CD4-positive, alpha-beta T cell treated with Interleukin-15 for 1 hour (primary cell): ENCODE measurements at regions not wholly inside any gene's neighbourhood (a gene's known extent, or its start where the extent isn't known, plus 50 kb on each side); places are given as distances from the start of the nearest gene placed in this dataset.
"Not testable (repeated sequence)": the region's sequence is repeated elsewhere in the genome, so short reads cannot be mapped to it uniquely, and the experiment has no call there.

Experiments
- DNase-seq: peaks from one replicate; pipeline ENCODE4 v3.0.0-alpha.2; 2020

DNA sequence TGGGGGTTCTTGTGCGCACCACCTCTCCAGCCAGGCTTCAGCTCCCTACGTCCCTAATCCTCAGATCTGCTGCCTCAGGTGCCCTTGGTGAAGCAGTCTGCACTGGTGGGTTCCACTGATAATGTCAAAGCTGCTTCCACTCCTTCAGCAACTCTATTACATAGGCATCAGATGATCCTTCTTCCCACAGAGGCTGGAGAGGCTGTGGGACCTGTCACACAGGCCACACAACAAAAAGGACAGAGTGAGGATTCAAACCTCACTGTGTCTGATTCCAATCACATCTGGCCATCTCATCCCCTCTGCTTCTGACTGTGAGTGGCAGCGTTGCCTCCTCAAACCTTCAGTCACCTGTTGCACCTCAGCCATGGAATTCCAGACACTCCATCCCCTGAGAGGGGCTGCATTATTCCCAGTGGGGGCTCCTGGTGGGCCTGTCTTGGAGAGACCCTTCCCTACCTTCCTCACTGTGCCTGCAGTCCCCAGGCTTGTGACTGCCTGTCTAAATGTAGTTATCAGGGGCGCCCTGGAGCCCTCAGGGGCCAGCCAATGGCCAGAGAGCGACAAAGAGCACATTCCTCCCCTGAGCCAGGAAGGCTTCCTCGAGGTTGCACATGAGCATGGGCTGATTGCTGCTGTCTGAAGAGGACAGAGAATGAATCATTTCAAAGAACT, 211.4 kb upstream of the ECI2 start:
- no peak for DNase-seq

DNA sequence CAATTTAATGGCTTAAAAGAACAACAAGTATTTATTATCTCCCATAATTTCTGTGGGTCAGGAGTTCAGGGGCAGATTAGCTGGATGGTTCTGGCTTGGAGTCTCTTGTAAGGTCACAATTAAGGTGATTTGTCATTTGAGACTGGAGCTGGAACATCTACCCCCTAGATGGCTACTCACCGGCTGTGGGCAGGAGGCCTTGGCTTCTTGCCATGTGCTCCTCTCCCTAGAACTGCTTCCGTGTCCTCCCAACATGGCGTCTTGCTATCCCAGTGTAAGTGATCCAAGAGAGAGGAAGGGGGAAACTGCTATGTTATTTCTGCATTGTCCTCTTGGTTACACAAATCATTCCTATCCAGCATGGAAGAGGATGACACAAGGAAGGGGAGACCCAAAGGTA, 210.2 kb upstream of the ECI2 start:
- no peak for DNase-seq

DNA sequence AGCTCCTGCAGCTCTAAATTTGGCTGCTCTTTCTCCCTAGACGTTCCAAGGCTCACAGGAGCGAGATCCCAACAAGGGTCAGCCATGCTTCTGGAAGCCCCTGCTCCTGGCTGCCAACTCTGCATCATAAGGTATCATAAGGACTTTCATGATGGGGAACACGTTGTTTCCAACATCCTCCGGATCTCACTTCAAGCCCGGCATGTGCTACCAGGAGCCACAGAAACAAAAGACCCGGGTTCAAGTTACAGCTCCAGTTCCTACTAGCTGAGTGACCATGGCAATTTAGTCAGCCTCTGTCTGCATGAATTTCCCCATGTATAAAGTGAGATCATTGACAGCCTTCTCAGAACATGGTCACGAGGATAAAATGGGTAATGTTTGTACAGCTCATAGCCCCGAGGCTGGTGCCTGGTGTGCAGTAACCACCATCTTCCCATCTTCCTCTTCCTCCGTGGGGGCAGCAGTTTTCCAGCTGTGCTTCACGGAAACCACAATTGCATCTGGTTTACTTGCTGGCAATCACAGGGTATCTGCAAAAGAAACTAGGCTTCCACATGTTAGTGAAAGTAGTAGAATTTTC, 209.0 kb upstream of the ECI2 start:
- no peak for DNase-seq

DNA sequence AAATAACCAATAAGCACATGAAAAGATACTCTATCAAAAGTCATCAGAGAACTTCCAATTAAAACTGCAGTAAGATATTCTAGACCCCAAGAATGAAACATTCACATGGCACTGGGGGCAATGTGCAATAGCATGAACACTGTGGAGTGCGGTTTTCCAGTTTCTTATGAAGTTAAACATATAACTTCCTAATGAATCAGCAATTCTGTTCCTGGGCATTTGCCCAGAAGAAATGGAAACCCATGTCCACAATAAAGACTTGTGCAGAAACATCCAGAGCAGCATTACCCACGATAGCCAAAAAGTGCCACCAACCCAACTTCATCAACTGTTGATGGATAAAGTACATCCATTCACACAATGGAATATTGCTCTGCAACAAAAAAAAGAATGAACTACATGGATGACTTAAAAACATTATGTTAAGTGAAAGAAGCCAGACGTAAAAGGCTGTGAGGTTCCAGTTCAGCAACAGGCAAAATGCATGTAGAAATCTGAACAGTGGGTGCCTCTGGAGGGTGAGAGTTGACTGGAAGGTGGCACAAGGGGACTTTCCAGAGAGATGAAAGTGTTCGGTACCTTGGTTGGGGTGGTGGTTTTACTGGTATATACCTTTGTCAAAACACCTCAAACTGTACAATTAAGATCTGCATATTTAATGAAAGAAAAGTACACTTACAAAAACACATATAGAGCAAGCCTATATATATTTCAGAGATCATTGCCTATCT, 207.2 kb upstream of the ECI2 start:
- no peak for DNase-seq

DNA sequence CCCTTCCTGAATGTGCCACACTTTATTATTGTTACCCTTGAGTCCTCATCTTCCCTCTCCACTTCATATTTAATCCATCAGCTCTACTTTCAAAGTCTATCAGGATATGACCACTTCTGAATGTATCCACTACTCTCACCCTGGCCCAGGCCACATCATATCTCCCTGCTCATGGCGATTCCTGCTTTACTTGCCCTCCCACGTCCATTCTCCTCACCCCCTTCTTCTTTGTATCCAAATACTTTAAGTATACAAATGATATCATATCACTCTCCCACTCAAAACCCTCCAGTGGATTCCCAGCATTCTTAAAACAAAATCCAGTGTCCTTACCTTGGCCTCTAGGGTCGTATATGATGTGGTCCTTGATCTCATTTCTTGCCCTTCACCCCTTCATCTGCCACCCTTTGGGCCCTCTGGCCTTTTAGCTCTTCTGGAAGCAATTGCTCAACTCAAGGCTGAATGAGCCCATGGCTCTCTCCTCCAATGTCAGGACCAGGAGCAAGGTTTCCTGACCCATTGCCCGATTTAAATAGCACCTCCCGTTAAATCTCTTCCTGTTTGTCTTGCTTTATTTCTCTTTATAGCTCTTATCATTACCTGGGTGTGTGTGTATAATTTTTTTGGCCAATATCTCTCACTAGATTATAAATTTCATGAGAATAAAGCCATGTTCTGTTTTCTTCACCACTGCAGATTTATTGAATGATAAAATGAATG, 205.9 kb upstream of the ECI2 start:
- no peak for DNase-seq

DNA sequence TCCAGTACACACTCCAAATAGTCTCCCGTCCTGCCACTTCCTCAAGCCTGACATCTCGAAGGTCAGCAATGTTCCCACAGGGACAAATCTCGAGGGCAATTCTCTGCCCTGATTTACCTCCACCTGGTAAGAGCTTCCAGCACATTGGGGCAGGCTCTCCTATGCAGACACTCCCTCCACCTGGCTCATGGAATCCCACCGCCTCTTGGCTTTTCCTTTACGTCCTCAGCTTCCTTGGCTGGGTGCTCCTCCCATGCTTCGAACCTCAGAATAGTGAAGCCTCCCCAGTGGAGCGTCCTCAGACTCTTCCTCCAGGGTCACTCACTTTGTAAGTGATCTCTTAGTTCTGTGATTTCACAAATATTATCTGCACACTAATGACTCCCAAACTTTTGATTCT, 205.2 kb upstream of the ECI2 start:
- no peak for DNase-seq

DNA sequence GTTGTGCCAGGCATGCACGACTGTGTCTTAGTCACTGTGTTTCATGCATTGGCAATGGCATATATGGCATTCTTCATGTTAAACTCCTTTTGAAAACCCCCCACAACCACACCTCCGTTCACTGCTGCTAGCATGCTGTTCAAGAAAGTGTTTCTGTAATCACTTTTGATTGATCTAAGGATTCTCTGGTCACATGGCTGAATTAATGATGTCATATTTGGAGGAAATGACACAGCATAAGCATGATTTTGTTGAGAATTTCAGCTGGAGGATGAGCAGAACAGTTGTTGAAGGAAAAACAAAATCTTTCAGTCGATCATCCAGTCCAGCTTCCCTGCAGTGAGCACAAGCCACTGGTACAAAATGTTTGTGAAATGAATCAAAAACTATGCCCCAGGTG, 203.5 kb upstream of the ECI2 start:
- no peak for DNase-seq

DNA sequence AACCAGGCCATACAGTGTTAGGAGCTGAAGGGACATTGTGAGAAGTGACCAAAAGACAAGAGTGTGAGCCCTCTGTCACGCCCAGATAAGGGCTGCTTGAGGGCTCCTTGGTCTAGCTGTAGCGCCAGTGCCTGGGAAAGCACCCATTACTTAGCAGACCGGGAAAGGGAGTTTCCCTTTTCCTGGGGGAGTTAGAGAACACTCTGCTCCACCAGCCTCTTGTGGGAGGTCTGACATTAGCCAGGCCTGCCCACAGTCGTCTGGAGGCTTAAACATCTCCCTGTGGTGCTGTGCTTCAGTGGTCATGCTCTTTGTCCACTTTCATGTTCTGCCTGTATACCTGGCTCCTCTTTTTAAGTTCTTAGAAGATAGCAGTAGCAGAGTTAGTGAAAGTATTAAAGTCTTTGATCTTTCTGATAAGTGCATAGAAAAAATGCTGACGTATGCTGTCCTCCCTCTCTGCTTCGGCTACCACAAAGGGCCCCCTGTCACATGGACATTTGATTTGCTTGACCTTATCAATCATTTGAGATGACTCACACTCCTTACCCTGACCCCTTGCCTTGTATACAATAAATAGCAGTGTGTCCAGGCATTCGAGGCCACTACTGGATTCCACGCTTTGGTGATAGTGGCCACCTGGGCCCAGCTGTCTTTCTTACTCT, 201.5 kb upstream of the ECI2 start:
- DNase-seq = no peak

DNA sequence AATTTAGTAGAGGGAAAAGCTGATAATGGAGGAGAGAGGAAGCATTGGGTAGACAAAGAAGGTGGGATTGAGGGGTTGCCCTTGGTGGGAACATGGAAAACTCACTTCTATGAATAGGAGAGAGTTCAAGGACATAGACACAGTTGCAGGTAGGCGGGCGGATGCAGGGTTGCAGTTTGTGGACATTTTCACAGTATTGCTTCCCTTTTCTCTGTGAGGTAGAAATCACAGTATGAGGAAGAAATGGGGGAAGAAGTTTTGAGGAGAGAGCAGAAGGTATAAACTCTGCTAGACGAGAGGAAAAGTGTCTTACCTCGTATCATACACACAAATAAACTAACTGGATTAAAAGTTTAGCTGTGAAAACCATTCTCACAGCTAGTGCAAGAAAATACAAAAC, 200.7 kb upstream of the ECI2 start:
- no peak for DNase-seq

DNA sequence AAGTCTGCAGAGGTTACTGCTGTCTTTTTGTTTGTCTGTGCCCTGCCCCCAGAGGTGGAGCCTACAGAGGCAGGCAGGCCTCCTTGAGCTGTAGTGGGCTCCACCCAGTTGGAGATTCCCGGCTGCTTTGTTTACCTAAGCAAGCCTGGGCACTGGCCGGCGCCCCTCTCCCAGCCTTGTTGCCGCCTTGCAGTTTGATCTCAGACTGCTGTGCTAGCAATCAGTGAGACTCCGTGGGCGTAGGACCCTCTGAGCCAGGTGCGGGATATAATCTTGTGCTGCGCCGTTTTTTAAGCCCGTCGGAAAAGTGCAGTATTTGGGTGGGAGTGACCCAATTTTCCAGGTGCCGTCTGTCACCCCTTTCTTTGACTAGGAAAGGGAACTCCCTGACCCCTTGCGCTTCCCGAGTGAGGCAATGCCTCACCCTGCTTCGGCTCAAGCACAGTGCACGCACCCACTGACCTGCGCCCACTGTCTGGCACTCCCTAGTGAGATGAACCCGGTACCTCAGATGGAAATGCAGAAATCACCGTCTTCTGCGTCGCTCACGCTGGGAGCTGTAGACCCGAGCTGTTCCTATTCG, 198.9 kb upstream of the ECI2 start:
- DNase-seq = not testable (repeated sequence)

DNA sequence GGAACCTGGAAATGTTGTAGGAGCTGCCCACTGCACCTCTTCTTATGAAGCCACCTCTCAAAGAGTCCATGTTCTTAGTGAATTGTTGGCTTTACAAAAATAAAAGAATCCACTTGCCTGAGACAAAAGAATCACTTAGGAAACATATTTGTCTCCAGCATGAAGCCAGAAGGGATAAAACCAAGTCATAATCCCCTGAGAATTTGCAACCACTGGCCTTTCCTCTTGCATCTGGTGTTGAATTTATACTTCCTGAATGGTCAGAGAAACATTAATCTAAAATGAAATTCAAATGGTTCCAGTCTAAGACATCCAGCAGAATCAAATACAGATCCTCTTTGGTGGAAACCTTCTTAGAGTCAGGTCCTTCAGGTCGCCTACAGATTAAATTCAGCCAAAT, 192.5 kb upstream of the ECI2 start:
- no peak for DNase-seq

DNA sequence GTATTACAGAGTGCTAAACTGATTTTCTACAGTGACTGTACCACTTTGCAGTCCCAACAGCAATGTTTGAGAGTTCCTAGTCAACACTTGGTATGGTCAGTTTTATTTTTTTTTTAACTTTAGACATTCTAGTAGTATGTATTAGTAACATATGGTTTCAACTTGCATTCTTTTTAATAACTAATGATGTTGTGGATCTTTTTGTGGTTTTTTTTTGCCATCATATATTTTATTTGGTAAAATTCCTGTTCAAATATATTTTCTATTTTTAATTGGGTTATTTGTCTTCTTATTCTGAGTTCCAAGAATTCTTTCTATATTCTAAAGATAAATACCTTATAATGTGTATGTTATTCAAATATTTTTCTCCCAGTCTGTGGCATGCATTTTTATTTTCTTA, 189.4 kb upstream of the ECI2 start:
- DNase-seq = no peak

DNA sequence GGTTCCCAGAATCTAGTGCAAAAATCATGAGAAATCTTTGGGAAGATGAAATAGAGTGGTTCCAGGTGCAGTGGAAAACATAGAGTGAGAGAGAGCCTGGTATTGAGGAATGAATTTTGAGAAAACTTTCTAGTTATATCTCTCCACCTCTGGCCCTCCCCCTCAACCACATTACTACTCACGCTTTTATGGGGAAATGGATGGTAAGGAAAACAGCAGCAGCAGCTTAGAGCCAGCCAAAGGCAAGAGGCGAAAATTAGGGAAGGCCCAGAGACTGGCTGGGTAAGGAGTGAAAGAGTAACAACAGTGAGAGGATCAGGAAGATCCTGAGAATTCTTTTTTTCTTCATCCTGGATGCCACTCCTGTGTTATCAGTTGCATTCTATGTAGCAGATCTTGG, 187.9 kb upstream of the ECI2 start:
- DNase-seq = no peak

DNA sequence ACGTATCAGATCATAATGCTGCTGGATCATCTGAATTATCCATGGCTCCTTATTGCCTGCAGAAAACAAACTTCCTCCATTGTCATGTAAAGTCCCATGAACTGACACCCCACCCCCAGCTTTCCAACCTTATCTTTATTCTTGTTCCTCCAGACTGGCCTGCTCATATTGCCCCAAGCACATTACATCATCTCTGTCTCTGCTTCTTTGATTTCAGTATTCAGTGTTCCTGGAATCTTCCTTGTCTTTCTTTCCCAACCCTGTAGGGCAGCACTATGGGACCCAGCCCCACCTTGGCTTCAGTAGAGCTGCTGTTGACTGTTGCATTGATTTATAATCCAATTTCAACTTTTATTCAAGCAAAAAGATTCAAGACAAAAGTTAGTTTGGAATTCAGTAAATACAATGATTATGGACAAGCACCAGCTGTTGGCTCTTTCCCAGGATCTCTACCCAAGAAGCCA, 187.5 kb upstream of the ECI2 start:
- DNase-seq = no peak

DNA sequence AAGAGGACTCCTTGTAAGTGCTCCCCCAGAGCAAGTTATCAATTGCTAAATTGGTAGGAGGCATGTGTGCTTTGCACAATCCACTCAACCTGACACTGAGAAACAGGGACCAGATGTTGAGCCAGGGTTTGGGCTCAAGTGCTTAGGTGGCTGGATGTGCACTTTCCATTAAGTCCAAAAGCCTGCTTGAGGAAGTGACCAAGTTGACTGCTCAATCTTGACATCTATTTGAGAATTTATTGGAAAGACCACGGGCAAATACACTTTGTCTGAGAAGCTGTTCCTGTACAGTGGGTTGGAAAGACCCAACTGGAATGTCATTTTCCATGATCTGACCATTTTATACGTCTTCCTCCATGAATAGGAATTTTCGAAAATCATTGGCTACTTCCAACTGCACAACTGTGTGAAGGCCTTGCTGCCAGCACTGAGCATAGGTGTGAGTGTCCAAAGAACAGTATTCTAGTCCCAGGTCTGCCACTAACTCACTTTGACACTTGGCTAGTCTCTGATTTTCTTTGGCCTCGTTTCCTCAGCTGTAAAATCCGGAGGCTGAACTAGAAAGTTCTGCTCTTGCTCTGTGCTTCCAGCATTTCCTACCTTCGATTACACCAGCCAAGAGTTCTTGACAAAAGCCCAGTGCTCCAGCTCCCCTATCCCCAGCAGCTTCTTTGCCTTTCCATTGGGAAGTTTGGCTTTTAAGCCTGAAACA, 186.9 kb upstream of the ECI2 start:
- no peak for DNase-seq

DNA sequence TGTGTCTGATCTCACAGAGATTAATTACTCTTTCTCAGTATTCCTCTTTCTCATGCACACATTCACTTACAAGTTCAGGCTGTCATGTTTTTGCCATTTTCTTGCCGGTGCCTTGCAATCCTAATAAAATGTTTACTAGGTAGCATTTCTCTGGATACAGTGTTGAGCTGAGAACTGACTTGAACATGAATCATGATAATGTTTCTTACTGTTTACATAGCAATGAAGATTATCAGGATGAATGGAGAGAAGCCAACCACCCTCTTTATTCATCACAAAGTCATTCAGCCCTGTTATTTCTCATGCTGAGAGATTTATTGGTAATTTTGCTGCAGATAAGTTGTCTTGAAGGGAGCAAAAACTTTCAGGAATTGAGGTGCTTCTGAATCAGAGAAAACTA, 185.5 kb upstream of the ECI2 start:
- no peak for DNase-seq

DNA sequence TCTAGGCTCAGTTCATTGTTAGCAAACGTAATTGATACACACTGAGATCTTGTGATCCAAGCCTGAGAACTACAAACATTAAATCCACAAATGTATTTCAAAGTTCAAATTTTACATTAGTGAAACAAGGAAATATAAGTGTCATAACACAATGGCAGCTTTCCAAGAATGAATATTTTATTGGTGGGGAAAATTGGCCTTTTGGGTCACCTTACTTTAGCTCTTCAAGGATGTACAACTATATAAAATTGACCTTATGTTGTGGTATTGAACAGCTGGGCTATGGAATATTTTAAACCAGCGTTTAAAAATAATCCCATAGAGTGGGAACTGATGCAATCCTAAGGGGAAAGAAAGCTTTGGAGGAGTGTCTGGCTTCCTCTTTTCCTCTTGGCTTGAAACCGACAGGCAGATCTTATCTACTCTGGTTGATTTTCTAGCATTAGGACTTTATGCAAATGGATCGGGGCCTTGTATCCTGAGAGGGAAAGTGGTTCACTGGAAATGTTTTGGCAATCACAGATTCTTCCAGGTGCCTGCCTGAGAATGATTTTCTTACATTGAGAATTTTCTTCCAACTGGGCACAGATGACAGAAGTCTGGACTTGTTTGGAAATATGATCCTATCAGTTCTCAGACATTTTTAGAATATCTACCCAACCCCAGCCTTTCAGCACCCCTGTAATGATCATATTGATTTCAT, 184.8 kb upstream of the ECI2 start:
- DNase-seq = no peak

DNA sequence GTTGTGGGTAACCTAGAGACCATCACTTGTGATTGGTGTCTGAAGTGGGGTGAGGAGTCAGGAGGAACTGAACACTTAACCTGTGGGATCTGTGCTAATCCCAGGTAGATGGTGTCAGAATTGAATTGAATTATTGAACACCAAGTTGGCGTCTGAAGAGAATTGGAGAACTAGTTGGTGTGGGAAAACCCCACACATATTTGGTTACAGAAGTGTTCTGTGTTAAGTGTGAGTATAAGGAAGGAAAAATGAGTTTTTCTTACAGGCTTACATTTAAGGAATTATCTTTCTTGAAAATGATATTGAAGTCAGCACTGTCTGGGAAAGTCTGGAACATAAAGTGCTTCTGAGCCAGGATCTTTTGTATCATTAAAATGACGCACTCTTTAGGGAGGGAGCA, 182.9 kb upstream of the ECI2 start:
- DNase-seq = no peak

DNA sequence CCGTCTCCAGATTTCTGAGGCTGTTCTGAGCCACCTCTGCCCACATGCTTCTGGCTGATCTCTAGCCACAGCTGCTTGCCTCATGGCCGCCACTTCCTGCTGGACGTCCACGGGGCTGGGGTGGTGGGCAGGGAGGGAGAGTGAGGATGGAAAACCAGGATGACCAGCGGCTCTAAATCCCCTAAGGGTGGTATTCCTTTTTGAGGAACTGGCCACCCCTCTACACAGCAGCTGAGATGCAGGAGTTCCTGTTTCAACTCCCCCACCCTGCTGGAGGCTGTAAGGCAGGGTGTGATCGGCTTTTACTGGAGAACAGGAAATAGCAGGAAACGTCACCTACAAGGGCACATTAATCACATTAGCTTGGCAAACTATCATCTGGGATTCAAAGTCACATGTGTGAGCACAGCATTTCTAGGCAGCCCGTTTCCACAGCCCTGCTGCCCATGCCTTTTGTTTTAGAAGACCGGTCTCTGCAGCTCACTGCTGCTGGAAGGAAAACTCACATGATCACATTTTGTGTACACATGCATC, 181.6 kb upstream of the ECI2 start:
- DNase-seq = peak; percentile 24

DNA sequence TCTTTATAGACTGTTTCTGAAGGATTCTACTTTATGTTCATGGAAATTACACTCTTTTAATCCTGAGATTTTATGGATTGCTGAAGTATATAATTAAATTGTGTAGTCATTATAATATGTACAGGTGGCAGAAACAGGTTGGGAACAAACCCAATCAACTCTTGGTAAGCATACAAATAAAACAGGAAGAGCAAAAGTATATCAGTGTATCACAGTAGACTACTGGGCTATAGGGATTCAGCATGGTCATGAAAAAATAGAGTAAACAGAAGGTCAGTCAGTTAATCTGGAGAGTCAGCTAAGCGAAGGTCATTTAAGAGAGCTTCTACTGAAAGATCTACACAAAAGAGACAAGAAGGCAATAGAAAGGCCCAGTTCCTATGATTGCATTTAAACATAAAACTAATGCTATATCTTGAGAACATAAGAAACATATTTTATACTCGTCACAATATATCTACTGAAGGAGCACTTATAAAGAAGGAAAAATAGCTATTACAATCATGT, 178.9 kb upstream of the ECI2 start:
- no peak for DNase-seq
